ENCODE measurements at regions not wholly inside any gene's neighbourhood (a gene's known extent, or its start where the extent isn't known, plus 50 kb on each side); places are given as distances from the start of the nearest gene placed in this dataset.

- TF ChIP-seq POLR2AphosphoS5 (IDR thresholded peaks at IDR 0.05) (no peak), EP300 (IDR thresholded peaks at IDR 0.05; ENCODE audit: low read depth) (no peak), POLR2A (IDR thresholded peaks at IDR 0.05) (no peak)
- TF ChIP-seq, protein P1, sequence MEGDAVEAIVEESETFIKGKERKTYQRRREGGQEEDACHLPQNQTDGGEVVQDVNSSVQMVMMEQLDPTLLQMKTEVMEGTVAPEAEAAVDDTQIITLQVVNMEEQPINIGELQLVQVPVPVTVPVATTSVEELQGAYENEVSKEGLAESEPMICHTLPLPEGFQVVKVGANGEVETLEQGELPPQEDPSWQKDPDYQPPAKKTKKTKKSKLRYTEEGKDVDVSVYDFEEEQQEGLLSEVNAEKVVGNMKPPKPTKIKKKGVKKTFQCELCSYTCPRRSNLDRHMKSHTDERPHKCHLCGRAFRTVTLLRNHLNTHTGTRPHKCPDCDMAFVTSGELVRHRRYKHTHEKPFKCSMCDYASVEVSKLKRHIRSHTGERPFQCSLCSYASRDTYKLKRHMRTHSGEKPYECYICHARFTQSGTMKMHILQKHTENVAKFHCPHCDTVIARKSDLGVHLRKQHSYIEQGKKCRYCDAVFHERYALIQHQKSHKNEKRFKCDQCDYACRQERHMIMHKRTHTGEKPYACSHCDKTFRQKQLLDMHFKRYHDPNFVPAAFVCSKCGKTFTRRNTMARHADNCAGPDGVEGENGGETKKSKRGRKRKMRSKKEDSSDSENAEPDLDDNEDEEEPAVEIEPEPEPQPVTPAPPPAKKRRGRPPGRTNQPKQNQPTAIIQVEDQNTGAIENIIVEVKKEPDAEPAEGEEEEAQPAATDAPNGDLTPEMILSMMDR (IDR thresholded peaks at IDR 0.05), result no peak
Measured at GRCh38 chr21:19969156-19969555, 1029.1 kb upstream of the NCAM2 start.
